ENCODE measurements at regions not wholly inside any gene's neighbourhood (a gene's known extent, or its start where the extent isn't known, plus 50 kb on each side); places are given as distances from the start of the nearest gene placed in this dataset.
A peak's percentile ranks its signal among the peaks of the same experiment; 100 is the strongest.
"Not testable (repeated sequence)": the region's sequence is repeated elsewhere in the genome, so short reads cannot be mapped to it uniquely, and the experiment has no call there.

DNA sequence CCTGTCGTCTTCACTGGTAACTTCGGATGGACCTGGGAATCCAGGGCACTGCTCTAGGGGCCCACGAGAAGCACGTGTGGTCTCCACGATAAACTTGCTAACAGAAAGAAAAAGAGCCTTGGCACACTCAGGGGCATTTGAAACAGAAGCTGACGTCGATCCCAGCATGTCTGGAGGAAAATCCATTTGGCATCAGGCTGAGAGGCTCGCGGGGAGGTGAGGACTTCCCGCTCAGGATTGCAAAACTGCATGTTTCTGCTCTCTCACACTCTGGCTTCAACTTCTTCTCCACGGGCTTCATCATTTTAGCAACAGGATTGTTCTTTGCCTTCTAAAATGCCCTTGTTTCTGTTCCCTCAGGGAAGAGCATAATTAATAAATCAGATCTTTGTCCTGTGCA lies 181.7 kb upstream of the COPS8 start:
- no peak for DNase-seq

DNA sequence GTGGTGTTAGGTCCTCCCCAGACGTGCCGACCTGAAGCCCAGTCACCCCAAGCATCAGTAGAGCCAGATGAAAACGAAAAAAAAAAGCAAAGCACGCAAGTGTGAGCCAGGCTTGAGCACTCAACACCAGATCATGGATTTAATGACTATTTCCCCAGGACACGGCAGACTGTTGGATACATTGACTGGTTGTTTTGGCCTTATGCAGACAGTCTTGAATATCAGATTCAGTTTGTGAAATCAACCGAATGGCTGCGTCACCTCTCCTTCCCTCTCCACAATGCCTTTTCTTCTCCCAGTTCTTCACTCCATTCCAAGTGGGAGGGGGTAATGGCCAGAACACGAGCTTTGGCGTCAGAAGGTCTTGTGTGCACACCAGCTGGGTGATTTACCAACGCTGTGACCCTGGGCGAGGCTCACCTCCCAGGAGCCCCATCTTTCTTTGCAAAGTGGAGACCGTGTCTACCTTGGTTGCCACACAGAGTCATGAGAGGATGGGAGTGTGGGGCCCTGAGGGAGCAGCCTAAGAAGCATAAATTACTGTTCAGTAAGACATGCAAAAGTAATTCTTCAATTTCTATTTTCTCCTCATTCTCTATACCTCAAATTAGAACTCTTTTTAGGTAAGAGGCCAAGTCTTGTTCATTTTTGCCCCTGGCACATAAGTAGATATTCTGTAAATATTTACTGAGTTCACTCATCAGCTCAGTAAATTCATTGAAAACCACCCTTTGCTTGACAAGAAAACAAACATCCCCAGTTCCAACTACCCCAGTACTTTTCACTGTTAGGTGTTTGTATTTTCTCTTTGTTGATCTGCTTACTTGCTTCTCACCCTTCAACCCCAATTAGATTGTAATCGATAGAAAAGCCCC lies 181.1 kb upstream of the COPS8 start:
- DNase-seq = no peak

DNA sequence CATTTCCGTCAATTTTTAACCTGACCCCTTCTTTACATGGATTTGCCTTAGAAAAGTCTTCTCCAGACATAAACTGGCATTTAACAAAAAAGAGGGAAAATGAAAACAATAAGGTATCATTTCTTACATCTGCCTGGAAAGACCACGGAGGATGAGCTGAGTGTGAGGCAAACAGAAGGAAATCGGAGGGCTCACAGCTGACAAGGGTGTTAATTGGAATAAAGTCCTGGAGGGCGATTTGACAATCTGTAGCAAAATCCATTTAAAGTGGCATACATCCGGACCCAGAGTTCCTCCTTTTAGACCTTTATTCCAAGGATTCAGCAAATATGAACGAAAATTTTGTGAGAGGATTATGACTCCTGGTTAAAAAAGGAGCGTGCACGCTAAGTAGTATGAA lies 179.7 kb upstream of the COPS8 start:
- no peak for DNase-seq

DNA sequence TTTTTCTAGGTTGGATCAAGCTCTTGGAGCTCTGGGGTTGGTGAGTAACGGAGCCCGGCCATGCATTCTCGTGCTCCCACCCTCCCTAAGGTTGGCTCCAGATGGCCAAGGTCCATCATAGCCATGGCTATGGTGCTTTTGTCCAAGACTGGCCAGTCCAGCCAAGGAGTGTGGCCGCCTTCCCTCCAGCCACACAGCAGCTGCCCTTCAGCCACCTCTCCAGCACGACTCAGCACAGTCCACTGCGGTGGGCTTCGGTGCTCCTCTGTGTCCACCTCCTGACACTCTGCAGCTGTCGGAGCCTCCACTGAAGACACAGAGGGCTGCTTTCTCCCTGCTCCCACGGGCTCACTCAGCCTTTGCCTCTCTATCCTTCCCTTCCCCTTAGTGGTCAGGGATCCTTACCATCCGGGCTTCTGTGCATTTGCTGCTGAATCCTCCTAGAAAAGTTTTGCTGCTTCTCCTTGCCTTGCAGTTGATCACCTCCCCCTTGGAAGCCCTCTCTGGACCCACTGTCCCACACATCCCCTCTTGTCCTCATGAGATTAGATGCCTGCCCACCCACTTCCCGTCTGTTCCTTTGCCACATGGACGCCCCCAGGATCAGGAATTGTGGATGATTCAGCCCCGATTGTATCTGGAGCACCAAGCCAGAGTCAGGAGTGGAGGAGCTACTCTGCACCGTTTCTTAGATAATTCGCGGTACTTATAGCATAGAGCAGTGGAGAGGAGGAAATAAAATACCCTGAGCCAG lies 177.1 kb upstream of the COPS8 start:
- DNase-seq = no peak

DNA sequence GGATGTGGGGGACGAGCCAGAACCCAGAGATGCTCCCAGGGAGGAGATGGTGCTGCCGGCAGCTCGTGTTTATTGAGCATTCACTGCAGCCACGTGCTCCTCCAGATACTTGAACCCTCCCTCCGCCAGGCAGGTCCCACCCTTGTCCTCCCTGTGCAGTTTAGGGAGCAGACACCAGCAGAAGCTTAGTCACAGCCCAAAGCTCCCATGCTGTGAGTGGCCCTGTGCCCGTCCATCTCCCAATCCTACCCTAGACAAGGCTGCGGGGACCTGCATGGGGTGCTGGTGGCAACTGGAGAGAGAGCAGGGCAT lies 176.5 kb upstream of the COPS8 start:
- DNase-seq = no peak

DNA sequence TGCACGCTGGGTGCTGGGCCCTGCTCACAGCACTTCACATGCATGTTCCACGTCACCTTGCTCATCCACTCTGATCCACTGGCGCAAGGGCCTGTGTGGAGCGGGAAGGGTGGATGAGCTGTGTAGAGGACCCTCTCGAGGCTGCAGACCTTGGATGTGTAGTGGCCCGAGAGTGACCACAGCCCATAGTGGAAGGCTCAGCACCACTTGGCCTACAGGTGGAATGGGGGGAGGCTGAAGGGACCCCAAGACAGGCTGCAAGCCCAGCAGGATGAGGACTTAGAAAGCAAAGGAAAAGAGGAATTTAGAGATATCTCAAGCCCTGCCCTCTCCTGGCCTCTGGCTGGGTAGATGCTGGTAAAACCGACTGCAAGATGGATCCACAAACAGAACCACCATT lies 175.9 kb upstream of the COPS8 start:
- no peak for DNase-seq

DNA sequence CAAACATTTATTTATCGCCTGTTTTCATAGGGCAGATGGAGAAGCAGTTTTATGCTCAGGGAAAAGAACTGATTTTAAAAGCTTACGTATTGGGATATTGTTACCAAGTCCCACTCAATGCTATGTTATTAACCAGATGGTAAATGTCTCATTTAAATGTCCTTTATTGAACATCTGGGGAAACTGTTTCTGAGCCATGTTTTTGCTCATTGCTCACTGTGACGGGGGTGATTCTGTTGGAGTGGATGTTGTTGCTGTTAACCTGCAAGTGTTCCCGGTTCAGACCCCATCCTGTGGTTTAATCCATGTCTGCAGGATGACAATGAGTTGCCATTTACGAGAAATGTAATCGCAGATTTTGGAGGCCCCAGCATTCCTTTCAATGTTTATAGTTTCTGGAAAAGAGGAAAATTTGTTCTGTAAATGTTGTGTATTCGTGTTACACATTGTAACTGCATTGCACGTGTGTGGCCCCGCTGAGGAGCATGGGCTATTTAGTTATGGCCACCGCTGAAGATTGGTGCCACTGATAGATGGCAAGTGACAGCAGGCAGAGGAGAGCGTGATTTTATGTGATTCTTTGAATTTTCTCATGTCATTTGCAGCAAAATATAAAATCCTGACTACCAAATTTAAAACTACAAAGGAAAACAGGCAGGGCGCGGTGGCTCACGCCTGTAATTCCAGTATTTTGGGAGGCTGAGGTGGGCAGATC lies 174.8 kb upstream of the COPS8 start:
- DNase-seq = no peak

DNA sequence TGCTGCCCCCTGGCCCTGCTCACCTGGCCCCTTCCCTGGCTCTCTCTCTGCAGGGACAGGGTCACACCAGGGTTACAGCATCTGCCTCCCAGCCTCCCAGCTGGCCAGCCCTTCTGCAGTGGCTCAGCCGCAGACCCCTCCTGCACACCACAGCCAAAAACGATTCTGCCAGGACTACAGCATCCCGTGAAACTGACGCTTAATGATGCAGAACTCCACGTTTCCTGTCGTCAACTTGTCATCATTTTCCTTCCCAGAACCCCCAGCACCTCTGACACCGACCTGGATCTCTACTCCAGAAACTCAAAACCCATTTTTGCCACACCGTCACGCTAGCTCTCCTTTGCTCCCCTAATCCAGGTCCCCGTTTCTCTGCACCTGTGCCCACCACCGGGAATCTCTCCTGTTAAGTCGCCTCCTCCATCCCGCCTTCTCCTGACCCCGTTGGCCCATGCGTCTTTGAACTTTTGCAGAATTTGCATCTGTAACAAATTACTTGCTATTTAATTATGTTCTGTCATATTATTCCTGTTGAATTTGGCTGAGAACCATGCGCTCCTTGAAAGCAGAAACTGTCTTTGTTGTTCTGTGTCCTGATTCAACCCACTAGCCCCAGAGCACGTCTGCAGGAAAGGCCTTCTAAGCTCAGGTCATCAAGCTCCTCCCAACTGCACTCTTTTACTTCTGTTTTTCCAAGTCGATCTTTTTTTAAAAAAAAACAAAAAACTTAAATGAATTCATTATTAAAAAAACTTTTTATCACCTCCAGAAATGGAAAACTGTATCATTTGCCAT lies 173.2 kb upstream of the COPS8 start:
- DNase-seq = no peak

DNA sequence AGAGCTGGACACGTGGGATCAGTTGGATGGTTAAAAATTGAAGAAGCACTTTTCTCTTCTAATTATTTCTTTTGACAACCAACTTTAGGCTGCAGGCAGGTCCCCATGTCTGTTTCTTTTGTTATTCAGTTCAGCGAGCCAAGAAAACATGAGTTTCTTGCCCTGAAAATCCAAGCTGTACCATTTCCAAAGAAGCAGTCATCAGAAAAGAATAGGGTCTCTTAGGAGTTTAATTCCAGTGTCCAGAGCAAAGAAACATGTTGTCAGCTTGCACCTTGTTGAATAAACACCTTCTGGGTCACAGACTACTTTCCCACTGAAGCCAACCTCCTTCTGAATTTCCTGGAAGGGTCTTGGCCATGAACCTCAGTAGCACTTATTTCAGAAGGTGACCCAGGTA lies 170.5 kb upstream of the COPS8 start:
- no peak for DNase-seq

DNA sequence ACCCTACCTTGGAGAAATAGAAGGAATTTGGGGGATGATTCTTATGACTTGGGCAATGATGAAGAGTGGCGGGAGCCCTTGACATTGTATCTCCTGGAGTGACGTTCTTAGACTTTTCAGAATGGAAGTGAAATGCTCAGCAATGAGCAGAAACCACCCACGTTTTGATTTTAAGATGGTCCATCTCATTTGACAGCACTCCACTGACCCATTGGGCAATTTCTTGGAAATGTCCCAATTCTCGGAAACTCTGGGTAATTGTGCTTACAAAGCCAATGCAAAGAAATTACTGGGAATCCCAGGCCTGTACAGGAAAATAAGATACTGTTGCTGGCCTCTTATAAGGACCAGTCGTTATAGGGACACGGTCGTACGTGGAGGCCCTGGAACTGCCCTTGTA lies 170.0 kb upstream of the COPS8 start:
- no peak for DNase-seq

DNA sequence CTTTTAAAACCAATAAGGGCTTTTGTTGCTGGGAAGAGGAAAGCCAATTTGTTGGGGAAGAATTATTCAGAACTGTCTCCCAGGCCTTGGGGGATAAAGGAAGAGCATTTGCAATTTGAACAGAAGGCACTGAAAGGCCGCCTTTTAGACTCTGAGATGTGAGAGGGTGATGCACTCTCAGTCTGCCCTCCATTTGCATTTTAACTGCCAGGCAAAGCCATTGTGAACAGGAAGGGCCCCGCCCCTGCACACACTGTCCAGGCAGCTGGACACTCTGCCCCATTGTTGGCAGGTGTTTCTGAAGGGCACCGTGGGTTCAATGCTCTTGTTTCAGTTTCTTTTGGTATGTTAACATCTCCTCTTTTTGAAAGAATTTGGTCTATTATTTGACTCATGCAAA lies 169.5 kb upstream of the COPS8 start:
- DNase-seq = no peak

DNA sequence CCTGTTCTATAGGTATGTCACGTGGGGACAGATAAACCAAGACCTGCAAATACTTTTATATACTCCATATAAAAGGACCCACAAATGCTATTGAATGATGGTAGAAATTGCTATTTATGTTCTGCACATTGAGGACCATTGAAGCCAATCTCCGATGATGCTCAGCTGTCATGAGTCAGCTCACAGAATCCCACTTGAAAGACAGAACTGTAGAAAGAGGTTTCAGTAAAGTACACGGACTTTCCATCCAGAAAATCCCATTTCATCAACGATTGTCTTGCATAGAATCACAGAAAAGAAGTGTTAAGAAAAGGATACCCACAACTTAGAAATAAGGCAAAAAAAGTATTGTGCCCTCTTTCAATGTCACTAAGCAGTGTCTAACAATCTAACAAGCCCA lies 169.0 kb upstream of the COPS8 start:
- DNase-seq = no peak

DNA sequence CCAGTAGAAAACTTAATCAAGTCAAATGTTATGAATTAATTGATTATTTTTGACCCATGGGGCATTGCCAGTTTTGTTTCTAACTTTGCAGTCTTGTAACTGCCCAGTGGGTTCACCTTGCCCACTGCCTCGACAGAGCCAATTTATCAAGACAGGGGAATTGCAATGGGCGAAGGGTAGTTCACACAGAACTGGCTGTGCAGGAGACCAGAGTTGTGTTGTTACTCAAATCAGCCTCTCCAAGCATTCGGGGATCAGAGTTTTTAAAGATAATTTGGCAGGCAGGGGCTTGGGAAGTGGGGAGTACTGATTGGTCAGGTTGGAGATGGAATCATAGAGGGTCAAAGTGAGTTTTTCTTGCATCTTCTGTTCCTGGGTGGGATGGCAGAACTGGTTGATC lies 168.5 kb upstream of the COPS8 start:
- DNase-seq = no peak

DNA sequence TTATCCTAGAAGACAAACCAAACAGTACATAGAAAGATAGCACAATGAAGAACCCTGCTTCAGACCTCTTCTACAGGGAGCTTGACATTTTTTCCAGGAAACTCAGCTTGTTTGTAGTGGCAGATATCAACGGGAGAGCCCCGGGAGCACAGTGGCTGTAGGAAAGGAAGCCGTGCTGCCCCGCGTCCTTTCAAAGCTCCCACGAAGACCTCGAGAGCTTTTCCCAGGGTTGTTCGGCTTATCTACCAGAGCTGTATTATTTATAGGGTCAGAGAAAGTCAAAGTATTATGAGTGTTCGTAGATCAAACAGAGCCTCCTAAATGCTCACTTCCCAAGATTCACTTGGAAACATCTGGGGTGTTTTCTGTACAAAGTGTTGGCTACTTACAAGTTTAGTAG lies 167.1 kb upstream of the COPS8 start:
- DNase-seq = no peak

DNA sequence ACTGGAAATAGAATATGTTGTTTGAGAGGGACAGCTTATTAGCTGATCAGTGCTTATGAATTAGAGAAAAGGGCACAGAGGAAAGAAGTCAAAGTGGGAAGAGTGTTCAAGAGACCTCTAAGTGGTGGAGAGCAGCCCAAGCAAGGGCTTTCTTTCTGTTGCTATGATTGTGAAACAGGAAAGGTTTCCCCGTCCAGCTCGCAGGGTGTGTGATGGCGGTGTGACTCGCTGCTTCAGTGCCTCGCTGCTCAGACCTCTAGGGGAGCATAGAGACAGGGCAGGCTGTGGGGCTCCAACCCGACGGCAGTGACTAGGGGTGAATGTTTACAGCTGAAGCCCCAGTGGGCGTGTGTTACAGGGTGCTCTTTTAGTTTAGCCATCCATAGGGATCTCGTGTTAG lies 166.5 kb upstream of the COPS8 start:
- DNase-seq = peak; percentile 19

DNA sequence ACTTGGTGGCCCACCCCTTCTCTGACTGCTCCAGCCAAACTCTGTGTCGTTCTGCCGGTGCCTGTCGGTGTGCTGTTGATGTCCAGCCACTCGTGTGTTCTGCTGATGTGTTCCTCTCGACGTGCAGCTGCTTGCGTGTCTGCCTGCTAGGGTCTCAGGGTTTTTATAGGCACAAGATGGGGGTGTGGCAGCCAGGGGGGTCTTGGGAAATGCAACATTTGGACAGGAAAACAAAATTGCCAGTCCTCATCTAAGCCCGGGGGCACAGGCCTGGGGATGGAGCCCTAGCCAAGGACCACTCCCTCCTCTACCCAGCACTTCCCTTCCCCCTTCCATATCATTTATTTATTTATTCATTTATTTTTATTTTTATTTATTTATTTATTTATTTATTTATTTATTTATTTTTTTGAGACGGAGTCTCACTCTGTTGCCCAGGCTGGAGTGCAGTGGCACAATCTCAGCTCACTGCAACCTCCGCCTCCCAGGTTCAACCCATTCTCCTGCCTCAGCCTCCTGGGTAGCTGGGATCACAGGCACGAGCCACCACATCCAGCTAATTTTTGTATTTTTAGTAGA lies 165.8 kb upstream of the COPS8 start:
- not testable (repeated sequence) for DNase-seq

DNA sequence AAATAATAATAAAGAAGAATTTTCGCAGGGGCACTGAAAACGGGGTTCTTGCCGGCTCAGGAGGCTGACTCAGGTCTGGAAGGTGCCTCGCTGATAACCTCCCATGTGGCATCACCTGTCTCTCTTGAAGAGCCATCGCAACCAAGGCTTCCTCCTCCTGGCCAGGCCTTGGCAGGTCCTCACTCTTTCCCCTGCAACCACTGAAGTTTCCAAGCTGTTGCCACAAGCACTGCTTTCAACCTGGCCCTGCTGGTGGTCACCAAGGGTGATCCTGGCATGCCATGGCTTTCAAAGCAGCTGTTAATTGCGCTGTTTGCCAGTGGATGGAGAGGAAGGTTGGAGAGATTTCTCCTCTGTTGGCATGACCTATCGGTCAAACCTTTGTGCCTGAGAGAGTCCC lies 163.6 kb upstream of the COPS8 start:
- DNase-seq = no peak

DNA sequence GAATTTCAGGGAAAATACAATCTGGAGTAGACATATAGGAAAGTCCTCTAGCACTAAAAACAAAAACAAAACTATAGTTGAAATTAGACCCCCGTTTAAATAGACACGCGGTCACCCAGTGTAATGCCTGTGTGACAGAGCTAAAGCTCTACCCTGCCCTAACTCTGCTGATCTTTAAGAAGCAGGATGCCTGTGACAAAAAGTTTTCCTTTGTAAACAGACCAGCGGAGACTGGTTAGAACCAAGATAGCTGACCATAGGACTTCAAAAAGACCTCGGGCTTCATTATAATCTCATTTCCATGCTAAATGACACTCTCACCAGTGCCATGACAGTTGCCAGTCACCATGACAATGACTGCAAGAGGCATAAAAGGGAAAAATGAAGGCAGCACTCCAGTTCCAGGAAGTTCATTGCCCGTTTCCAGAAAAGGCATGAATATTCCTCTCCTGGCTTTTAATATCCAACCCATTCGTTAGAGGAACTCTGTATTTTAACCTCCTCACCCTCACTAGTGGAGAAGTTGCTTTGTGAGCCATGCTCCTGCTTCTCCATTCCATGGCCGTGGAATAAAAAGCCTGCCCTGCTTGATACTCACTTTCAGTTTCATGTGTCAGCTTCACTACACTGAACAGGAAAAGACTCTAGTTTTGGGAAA lies 157.2 kb upstream of the COPS8 start:
- DNase-seq = no peak

DNA sequence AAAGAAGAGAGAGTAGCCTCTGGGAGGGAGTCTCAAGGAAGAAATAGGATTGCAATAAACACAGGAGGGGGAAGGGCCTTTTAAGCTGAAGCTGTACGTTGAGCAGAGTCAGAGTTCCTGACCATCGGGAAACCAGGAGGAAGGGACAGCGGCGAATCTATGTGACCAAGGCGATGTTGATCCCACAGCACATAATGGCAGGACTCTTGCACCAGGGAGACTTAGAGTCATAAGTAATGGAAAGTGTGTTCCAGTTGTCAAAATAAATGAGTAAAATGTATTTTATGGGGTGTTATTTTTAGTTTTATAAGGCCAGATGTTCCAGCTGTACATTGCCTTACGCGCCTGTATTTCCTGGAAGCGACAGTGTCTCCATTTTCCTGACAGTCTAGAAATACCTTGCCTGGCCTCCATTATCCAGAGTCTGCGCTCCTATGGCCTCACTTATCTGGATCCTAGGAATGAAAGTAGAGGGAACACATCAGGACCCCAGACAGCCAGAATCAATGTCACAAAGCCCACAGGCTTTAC lies 152.8 kb upstream of the COPS8 start:
- no peak for DNase-seq

DNA sequence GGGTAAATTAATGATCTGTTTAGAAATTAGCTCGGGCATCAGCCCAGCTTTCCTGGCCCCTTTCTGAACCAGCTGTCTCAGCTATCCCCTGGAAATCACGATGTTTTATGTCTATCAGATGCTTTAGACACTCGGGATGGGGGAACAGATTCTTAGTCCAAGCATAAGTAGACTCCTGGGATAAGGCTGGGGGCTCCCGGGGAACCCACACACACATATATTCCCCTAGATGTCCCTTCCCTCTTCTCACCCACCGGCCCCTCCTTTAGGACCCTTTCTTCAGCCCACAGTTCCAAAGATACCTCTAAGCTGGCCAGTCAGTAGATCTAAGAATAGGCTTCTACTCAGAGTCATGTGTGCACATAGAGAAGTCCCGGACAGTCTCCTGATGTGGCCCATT lies 151.5 kb upstream of the COPS8 start:
- DNase-seq = no peak

DNA sequence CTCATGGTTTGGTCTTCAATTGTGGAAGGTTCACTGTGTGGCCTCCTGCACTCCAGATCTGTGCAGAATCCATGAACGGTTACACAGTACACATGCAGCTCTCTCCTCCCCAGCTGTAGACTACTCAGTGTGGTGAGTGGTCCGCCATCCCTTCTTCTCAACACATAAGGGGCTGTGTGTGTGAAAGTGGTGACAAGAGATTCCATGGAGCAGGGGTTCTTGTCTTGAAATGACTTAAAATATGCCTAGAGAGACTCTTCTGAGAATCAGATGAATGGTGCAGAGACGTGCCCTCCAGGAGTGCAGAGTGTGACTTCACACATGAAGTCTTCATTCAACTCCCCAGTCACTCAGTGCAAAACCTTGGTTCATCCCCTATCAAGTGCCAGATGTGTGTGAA lies 151.0 kb upstream of the COPS8 start:
- no peak for DNase-seq

DNA sequence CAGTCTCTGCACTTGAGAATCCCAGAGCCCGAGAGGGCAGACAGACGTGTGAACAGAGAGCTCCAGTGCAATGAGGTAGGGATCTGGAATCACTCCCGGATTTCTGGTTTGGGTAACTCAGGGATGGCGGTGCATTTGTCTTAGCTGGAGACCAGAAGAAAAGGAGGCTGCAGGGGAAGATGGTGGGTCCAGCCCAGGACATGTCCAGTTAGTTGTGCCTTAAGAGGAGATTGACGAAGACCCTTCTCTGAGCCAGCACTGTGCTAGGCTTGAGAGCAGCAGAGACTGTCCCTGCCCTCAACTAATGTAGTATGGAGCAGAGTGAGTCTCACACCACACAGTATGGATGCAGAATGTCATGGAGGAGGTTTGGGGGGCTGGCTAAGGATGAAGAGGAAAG lies 150.6 kb upstream of the COPS8 start:
- DNase-seq = no peak

Measured in fibroblast of skin of back (primary cell).